PFSK-1 (cell line): ENCODE measurements at regions not wholly inside any gene's neighbourhood (a gene's known extent, or its start where the extent isn't known, plus 50 kb on each side); places are given as distances from the start of the nearest gene placed in this dataset.

Source experiments
- FOXP2 ChIP-seq: optimal IDR thresholded peaks from 2 replicates; pipeline ENCODE3; 2011; ENCODE audit warnings: borderline replicate concordance, control low read depth, inconsistent platforms; ENCODE audit not compliant: insufficient read depth; ENCODE audit errors: extremely low read length, extremely low read depth
- POLR2AphosphoS5 ChIP-seq: IDR thresholded peaks from 2 replicates; pipeline ENCODE4 v1.6.1; 2012; ENCODE audit warnings: low read depth, mild to moderate bottlenecking, control low read depth, low read length, moderate library complexity
- SIN3A ChIP-seq: IDR thresholded peaks from 2 replicates; pipeline ENCODE4 v1.6.1; 2012; ENCODE audit warnings: mild to moderate bottlenecking, low read length, moderate library complexity, borderline replicate concordance; ENCODE audit not compliant: insufficient read depth
- TAF1 ChIP-seq: IDR thresholded peaks from 2 replicates; pipeline ENCODE4 v1.6.1; 2012; ENCODE audit warnings: low read length, control low read depth, borderline replicate concordance; ENCODE audit not compliant: insufficient read depth
- TF ChIP-seq, protein P1 (sequence below), 2 experiments: IDR thresholded peaks; 2 replicates each; pipeline versions ENCODE4 v1.6.1 to v1.8.0; 2011 to 2012; ENCODE audit warnings: low read depth in 2 of 2, low read length in 2 of 2, control low read depth in 1 of 2, inconsistent platforms in 1 of 2, mild to moderate bottlenecking in 1 of 2, moderate library complexity in 1 of 2; ENCODE audit not compliant: insufficient read depth in 1 of 2

DNA sequence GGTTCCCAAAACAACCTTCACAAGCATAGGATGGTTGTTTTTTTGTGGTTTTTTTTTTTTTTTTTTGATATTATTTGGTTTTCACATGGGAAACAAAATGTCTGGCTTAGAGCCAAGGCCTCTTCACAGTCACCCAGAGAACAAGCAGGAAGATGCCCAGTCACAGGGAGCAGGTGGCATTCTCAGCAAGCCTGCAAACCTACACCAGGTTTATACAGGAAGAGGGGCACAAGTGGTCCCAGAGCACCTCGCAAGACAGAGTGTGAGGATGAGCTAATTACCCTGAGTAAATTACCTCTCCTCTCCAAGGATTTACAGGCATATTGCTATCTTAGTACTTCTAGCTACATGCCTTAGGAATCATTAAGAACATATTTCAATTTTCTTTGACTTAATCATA lies 1375.6 kb downstream of the EFNB2 start:
- no peak for TF ChIP-seq SIN3A
- TF ChIP-seq, protein P1, sequence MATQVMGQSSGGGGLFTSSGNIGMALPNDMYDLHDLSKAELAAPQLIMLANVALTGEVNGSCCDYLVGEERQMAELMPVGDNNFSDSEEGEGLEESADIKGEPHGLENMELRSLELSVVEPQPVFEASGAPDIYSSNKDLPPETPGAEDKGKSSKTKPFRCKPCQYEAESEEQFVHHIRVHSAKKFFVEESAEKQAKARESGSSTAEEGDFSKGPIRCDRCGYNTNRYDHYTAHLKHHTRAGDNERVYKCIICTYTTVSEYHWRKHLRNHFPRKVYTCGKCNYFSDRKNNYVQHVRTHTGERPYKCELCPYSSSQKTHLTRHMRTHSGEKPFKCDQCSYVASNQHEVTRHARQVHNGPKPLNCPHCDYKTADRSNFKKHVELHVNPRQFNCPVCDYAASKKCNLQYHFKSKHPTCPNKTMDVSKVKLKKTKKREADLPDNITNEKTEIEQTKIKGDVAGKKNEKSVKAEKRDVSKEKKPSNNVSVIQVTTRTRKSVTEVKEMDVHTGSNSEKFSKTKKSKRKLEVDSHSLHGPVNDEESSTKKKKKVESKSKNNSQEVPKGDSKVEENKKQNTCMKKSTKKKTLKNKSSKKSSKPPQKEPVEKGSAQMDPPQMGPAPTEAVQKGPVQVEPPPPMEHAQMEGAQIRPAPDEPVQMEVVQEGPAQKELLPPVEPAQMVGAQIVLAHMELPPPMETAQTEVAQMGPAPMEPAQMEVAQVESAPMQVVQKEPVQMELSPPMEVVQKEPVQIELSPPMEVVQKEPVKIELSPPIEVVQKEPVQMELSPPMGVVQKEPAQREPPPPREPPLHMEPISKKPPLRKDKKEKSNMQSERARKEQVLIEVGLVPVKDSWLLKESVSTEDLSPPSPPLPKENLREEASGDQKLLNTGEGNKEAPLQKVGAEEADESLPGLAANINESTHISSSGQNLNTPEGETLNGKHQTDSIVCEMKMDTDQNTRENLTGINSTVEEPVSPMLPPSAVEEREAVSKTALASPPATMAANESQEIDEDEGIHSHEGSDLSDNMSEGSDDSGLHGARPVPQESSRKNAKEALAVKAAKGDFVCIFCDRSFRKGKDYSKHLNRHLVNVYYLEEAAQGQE (IDR thresholded peaks at IDR 0.05; ENCODE audit: insufficient read depth in 1 of 2, low read depth in 2 of 2, low read length in 2 of 2), result no peak
- no peak for TF ChIP-seq FOXP2
- no peak for TF ChIP-seq POLR2AphosphoS5
- no peak for TF ChIP-seq TAF1
